ENCODE measurements at regions not wholly inside any gene's neighbourhood (a gene's known extent, or its start where the extent isn't known, plus 50 kb on each side); places are given as distances from the start of the nearest gene placed in this dataset.
A peak's percentile ranks its signal among the peaks of the same experiment; 100 is the strongest.

GRCh38 chr4:43238585-43238984 is 346.1 kb downstream of the GRXCR1 start:
- TF ChIP-seq CTCF (IDR thresholded peaks at IDR 0.05; ENCODE audit: low read depth, low read length, missing control alignments): no peak
- no peak for DNase-seq (ENCODE audit: low read depth)

GRCh38 chr4:43241104-43241503 is 348.6 kb downstream of the GRXCR1 start:
- TF ChIP-seq CTCF (IDR thresholded peaks at IDR 0.05; ENCODE audit: low read depth, low read length, missing control alignments): no peak
- no peak for DNase-seq (ENCODE audit: low read depth)
- H3K4me3 ChIP-seq (ENCODE audit: low read depth, low read length): no peak overlapping the region

More at GRCh38 chr4:43238585-43238984, 346.1 kb downstream of the GRXCR1 start:
- H3K4me3 ChIP-seq (ENCODE audit: low read depth, low read length): no peak overlapping the region

- no peak for TF ChIP-seq CTCF (IDR thresholded peaks at IDR 0.05; ENCODE audit: low read depth, low read length, missing control alignments)
- H3K4me3 ChIP-seq (ENCODE audit: low read depth, low read length): no peak overlapping the region
- DNase-seq (ENCODE audit: low read depth): no peak
Observed at GRCh38 chr4:43242606-43243005, 350.1 kb downstream of the GRXCR1 start.

GRCh38 chr4:43243433-43244116 is 351.1 kb downstream of the GRXCR1 start:
- DNase-seq (ENCODE audit: low read depth): no peak
- H3K4me3 ChIP-seq (ENCODE audit: low read depth, low read length): no peak overlapping the region
- TF ChIP-seq CTCF (IDR thresholded peaks at IDR 0.05; ENCODE audit: low read depth, low read length, missing control alignments): no peak

- DNase-seq (ENCODE audit: low read depth): peak; percentile 24
- no peak overlapping the region for H3K4me3 ChIP-seq (ENCODE audit: low read depth, low read length)
- no peak for TF ChIP-seq CTCF (IDR thresholded peaks at IDR 0.05; ENCODE audit: low read depth, low read length, missing control alignments)
Observed at GRCh38 chr4:43244688-43245382, 352.3 kb downstream of the GRXCR1 start.

- DNase-seq (ENCODE audit: low read depth): no peak
- TF ChIP-seq CTCF (IDR thresholded peaks at IDR 0.05; ENCODE audit: low read depth, low read length, missing control alignments): no peak
- H3K4me3 ChIP-seq (ENCODE audit: low read depth, low read length): no peak overlapping the region
Observed at GRCh38 chr4:43251841-43252240, 359.3 kb downstream of the GRXCR1 start.

All from GM12864 (cell line).